COLO829 (cell line): ENCODE measurements at regions not wholly inside any gene's neighbourhood (a gene's known extent, or its start where the extent isn't known, plus 50 kb on each side); places are given as distances from the start of the nearest gene placed in this dataset.
A peak's percentile ranks its signal among the peaks of the same experiment; 100 is the strongest.
"Not testable (repeated sequence)": the region's sequence is repeated elsewhere in the genome, so short reads cannot be mapped to it uniquely, and the experiment has no call there.

ENCODE experiments used
- DNase-seq: peaks from one replicate; pipeline ENCODE4 v3.0.0; 2012; ENCODE audit warnings: low spot score

DNA sequence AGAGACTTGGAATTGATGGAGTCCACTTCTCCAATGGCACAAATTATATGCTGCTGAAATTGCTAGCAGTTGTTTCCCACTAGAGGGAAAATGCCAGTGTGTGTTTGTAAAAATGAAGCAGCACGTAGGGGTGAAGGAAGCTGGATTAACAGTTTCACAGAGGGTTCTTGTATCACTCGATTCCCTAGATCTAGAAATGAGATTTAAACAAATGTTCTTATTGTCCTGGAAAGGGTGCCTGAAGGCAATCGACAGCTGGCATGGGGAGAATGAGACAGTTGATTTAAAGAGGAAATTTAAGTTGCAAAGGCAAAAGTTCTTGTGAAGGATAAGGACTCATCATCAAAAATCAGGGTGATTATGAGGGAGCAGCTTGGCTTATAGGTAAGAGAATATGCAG is 234.8 kb upstream of the ARPP21 start:
- peak; percentile 17 for DNase-seq

DNA sequence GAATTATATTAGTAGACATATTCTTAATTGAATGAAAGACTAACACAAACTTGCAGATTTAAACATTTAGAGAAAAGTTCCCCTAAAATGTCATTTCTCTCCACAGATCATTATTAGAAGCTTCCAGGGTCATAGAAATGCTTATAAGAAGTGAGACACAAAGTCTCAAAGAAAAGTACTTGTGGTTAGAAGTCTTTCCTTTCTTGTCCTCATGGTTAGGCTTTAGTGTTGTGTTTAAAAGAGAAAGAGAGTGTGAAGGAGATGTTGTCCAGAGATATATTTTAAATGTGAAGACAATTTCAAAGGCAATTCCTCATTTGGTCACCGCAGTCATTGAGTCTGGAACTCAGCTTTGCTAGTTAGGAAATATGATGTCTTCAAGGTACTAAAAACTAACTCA is 230.4 kb upstream of the ARPP21 start:
- no peak for DNase-seq

DNA sequence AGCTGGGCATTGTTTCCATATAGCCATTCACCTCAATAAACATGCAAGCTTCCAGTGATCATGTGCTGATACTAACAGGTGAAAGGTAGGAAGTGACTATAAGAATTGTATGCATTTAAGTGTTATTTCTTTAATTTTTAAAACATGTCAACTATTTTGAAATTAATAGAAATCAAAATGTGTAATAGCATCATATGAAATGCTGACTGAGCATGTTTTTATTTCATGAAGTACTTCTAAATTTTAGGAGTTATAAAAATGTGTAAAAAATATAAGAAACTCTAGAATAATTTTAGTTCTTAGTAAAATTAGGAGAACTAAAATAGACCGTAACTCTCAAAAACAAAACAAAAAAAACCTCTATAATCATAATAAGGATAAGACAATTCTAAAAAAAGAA is 229.3 kb upstream of the ARPP21 start:
- no peak for DNase-seq

DNA sequence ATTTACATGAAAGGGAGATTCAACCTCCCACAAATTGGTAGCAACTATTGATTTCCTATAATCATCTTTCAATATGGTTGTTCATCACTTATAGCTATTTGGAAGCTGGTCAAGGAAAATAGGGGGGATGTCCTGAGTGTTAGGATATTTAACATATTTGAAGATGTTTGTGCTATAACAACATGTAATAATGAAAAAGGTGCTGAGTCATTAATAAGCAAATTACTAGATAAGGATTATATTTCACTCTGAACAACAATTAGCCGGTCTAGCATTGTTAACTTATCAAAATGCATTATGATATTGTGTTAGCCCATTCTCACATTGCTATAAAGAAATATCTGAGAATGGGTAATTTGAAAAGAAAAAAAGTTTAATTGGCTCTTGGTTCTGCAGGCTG is 225.8 kb upstream of the ARPP21 start:
- no peak for DNase-seq

DNA sequence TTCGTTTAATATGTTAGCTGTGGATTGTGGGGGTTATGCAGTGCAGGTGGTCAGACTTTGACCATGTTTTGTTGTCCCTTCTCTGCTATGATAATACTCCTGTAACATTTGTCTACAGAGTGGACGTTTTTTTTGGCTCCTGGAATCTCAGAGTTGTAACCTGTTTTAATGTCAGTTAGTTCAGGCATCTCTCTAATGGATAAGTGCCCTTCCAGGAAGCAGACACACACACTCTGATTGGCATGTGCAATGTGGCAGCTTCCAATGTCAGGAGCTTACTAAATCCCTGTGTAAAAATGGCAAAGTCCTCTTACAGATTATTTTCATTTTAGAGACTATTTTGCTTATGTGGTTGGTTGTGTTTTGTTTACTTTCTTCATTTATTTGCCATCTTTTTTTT is 222.2 kb upstream of the ARPP21 start:
- no peak for DNase-seq

DNA sequence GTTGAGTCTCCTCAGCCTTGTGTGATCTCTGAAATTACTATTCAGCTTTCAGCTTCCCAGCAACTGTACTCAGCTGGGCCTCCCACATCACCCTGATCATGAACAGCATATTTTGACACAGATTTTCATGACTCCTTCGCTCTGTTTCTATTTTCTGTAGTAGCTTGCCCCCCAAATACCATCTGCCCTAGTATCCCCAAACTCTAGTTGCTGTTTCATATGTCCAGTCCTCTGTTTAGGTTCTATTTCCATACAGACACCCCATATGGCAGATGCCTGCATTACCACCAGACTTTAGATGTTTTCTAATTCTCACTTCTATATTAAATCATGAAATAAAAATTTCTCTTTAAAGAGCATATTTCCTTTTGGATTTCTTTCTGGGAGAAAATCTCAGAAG is 217.2 kb upstream of the ARPP21 start:
- DNase-seq = no peak

DNA sequence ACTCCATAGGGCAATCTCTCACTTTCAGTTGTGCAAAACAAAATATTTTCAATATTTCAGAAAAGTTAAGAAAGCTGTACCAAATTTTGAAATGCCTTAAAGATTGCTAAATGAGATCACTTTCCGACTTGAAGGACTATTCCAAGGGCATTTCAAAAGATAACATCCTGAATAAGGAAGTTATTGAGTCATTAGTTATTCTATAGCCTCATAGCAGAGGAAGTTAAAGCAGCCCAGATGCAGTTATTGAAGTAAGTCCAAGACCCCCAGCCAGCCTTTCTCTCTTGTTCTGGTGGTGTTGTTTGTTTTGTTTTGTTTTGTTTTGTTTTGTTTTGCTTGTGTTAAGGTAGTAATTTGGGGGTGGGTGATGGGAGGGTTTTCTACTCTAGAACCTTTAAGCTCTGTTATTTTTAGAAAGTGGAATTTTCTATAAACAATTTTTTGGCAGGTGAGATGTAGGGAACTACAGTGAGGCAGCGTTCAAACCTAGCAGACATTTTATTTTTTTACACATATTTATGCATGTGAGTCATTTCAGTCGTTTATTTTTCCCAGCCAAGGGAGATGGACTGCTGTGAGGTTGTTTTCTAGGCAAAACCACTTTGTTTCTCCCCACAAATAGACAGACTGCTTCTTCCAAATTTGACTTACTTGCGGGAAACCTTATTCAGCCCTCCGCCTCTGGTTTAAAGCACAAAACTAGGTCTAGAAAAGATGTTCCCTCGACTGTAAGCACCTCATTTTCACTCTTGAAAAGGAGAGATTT is 216.3 kb upstream of the ARPP21 start:
- DNase-seq = no peak

DNA sequence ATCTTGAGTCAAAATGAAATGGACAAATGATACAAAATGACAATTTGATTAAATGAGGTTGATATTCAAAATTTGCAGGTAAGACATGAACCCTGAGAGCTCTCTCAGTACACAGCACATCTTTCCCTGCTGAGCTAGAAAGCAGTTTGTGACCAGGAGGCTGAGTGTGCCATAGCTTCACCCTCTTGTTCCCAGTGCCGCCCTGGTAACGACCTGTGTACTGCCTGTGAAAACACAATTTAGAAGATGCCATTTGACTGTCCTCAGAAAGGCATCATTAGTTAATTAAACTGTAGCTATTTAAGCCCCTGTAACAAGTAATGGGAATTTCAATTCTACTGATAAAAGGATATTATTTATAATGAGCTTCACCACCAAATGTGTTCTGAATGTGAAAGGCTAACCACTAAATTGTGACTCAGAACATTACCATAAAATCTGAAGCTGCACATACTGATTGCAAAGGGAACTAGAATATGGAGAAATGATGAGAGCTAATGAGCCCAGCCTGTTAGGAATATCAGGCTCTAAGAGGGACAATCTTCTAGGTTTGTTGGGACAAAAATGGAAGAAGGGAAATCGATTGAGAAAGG is 212.9 kb upstream of the ARPP21 start:
- no peak for DNase-seq

DNA sequence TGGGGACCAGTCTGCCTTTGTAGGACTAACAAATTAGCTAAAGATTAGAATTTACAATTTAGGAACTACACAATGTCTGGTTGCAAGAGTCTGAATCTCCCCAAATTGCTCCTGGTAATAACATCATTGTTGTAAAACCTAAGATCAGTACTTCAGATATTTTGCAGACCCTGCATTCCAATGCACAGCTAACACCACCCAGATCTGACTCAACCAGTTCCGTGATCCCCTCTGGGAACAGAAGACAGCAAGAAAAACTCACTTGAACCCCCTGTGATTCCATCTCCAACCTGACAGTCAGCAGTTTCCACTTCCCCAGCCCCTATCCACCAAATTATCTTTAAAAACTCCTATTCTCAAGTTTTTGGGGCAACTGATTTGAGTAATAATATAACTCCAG is 201.9 kb upstream of the ARPP21 start:
- DNase-seq = no peak

DNA sequence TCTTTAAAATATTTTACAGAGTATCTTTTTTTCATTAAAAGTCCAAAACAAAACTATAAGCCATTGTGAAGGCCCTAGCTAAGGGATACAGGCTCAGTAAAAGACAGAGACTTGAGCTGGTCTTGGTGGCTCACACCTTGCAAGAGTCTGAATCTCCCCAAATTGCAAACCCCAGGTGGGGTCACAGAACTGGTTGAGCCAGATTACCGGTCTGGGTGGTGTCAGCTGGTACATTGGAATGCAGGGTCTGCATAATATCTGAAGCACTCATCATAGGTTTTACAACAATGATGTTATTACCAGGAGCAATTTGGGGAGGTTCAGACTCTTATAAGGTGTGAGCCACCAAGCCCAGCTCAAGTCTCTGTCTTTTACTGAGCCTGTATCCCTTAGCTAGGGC is 201.2 kb upstream of the ARPP21 start:
- DNase-seq = no peak

DNA sequence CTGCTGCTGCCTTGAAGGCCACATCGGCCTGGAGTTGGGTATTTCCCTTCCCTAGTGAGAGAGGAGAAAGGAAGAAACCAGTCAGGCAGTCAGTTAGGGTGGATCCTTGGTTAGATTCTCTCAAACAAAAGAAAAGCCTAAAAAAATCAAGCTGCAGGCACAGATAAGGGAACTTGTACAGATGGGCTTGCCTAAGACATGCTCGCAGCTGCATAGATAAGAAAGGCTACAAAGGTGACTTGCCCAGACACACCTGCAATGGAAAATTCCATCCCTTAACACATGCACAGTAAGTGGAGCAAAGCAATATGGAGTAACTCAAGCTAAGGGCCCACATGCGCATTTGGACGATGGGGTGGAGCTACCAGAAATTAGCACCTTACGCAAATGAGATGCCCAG is 199.7 kb upstream of the ARPP21 start:
- DNase-seq = no peak

DNA sequence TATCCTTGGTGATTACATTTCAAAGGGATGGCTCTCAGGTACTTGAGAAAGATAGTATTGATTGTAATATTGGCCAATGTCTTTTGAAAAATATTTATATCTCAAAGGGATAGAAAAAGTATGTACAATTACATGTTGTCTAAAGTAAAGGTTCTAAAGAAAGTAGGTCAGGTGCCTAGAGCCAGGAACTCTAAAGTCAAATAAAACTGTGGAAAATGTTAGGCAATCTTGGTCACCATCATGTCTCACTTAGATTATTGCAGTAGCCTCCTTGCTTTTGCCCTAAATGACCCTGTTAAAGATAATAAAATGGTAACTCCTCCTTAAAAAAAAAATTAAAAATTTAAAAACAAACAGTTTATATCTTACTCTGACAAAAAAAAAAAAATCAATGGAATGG is 198.5 kb upstream of the ARPP21 start:
- no peak for DNase-seq

DNA sequence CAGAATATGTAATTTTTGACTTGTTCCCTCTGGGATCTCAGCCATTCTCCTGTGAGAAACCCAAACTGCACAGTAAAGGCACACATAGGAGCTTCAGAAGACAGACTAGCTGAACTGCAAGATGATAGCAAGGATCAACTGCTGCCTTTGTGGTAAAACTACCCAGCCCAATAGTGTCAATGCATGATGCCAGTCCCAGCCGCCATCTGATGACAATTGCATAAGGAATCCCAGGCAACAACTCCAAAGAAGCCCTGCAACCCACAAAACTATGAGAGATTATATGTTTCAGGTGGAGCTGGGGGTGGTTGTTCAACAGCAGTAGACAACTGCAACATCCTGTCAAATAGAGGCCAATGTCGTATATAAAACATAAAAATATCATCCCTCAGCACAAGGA is 192.4 kb upstream of the ARPP21 start:
- no peak for DNase-seq

DNA sequence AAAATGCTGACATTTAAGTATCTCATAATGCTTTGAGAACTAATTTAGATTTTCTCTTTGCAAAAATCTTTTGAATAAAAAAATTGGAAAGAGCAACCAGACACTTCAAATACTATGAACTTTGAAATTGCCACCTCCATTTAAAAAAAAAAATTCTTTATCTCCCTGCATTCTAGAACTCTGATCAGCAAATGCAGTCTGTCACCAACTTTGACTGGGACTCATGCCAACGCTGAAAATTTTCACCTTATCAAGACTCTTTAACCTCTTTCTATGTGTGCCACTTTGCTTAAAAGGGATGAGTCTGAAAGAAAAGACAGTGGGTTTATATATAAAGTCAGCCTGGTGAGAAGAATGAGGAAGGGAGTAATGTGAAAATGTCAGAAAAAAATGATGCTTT is 191.2 kb upstream of the ARPP21 start:
- no peak for DNase-seq

DNA sequence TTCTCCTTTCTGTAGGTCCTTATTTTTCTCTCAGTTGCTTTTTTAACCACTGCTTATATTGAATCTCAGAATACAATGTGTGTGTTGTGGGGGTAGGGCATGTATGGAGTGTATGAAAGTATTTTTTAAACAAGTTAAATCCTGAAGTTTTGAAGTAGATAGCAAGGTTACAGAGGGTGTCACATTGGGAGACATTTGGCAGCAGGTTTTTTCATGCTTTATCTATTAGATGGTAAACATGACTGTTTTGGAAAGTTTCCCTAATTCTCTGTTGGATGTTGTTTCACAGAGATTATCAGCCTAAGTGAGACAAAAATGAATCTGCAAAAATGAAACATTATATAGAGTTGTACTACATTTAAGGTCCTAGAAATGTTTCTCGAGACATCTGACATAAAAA is 190.6 kb upstream of the ARPP21 start:
- DNase-seq = no peak

DNA sequence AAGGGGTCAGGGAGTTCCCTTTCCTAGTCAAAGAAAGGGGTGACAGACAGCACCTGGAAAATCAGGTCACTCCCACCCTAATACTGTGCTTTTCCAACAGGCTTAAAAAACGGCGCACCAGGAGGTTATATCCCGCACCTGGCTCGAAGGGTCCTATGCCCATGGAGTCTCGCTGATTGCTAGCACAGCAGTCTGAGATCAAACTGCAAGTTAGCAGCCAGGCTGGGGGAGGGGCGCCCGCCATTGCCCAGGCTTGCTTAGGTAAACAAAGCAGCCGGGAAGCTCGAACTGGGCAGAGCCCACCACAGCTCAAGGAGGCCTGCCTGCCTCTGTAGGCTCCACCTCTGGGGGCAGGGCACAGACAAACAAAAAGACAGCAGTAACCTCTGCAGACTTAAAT is 184.5 kb upstream of the ARPP21 start:
- DNase-seq = not testable (repeated sequence)

DNA sequence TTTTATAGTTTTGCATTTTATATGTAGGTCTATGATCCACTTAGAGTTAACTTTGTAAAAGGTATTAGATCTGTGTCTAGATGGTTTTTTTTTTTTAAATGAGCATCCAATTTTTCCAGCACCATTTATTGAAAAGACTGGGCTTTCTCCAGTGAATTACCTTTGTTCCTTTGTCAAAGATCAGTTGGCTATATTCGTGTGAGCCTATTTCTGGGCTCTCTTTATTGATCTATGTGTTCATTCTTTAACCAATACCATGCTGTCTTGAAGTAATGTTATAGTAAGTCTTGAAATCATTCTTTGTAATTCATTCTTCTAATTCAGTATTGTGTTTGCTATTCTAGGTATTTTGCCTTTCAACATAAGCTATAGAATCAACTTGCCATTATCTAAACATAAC is 165.4 kb upstream of the ARPP21 start:
- no peak for DNase-seq

DNA sequence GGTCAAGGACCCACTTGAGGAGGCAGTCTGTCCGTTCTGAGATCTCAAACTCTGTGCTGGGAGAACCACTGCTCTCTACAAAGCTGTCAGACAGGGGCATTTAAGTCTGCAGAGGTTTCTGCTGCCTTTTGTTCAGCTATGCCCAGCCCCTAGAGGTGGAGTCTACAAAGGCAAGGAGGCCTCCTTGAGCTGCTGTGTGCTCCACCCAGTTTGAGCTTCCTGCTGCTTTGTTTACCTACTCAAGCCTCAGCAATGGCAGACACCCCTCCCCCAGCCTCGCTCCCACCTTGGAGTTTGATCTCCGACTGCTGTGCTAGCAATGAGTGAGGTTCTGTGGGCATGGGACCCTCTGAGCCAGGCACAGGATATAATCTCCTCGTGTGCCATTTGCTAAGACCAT is 156.8 kb upstream of the ARPP21 start:
- DNase-seq = not testable (repeated sequence)

DNA sequence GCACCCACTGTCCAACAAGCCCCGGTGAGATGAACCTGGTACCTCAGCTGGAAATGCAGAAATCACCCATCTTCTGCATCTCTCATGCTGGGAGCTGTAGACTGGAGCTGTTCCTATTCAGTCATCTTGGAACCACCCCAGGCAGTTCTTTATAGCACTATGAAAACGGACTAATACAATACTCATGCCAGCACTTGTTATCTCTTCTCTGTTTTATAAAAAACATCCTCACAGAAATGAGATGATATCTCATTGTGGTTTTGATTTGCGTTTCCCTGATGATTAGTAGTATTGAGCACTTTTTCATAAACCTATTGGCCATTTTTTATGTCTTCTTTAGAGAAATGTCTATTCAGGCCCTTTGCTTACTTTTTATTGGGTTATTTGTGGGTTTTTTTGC is 156.2 kb upstream of the ARPP21 start:
- no peak for DNase-seq

DNA sequence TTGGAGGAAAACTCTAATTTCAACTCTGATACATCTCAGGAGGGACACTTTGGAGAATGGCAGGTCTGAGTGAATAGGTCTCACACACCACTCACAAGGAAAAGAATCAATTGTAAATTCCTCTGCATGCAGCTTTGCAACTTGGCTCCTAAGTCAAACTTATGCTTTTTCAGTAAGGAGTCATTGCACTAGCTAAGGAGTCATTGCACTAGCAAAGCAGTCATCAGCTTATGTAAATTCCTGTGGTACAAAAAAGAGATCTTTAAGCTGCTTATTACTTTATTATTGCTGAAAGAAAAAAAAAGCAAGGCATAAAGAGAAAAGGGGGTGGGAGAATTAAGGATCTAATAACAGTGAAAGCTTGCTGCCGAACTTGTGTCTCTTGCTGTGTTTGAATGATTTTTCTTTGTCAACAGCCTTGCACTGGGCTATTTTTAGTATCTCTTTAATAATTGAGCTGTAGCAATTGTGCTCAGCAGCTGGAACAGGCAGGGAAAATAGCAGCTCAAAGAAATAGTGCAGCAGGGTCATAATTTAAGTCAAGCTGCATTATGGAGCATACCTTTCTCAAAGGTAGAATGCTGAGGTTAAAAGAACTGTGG is 154.3 kb upstream of the ARPP21 start:
- no peak for DNase-seq

DNA sequence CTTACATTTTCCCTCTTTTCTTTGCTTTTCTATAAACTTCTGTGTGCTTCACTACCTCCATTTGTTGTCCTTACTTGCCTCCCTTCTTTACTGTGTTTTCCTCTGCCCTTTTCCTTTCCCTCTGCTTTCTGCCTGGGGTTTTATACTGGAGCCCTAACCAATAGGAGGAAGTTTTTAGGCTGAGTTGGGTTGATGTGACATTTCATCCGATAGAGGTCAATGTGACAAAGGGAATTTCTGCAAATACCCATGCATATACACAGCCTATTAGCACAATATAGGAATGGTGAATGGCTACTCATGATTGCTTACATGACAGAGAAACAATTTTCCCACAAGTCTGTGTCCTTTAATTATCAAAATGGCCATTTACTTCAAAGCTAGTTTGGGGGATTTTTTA is 153.0 kb upstream of the ARPP21 start:
- no peak for DNase-seq

DNA sequence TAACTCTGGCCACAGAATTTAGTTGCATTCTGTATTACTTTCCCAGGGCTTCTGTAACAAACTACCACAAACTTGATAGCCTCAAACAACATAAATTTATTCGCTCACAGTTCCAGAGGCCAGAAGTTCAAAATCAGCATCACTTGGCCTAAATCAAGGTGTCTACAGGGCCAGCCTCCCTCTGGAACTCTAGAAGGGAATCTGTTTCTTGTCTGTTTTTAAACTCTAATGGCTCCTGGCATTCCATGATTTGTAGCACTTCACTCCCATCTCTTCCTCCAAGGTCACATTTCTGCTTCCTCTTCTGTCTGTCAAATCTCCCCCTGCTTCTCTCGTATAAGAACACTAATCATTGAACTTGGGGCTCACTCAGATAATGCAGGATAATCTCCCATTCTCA is 151.9 kb upstream of the ARPP21 start:
- DNase-seq = no peak

DNA sequence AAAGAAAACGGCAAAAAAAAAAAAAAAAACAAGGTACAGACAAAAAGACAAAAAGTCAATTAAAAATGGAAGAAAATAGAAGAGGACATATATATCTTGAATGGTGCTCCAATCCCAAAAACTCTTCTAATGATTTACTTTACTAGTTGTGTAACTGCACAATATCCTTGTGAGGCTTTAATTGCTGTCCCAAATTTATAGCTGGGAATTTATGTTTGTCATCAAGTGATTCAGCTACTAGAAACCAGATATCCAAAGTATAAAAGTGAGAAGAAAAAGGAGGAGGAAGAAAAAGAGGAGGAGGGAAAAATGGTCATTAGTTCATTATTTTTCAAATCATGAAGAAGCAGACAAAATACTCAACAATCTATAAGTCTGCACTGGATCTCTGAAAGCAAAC is 150.8 kb upstream of the ARPP21 start:
- no peak for DNase-seq

DNA sequence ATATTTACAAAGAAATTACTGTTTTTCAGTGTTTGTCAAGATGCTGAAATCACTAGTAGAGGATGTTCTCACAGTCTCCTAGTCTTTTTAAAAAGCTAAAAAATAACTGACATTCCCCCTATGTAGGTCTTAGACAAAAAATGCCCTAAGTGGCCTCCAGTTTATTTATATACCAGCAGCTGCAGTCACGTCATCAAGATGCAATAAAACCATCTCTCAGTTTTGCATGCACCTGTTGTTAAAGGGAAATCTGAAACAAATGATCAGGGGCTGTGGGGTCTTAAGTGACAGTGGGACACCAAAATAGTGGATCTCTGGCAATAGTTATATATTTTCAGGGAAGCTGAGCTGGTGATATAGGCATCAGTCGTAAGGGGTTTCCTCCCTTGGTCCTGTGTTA is 146.5 kb upstream of the ARPP21 start:
- no peak for DNase-seq
